Keratinocyte (primary cell): ENCODE measurements at regions not wholly inside any gene's neighbourhood (a gene's known extent, or its start where the extent isn't known, plus 50 kb on each side); places are given as distances from the start of the nearest gene placed in this dataset.

Experiments
- DNase-seq: peaks from one replicate; pipeline ENCODE4 v3.0.0-alpha.2; 2011; ENCODE audit warnings: low read depth, missing footprints, low spot score
- FAIRE-seq: peaks from 2 replicates; lab custom pipeline; 2011; peaks lifted over from hg19 to GRCh38; lab: Jason Lieb, UNC
- H2AFZ ChIP-seq: 2 replicates; pipeline ENCODE4 v1.6.0; 2012; ENCODE audit warnings: low read length, control low read depth, inconsistent platforms; ENCODE audit not compliant: control insufficient read depth
- H3K27ac ChIP-seq: 2 replicates; pipeline ENCODE4 v1.5.1; 2011; ENCODE audit warnings: low read length; ENCODE audit not compliant: control insufficient read depth, insufficient read depth
- H3K27me3 ChIP-seq: 3 replicates; pipeline ENCODE4 v1.6.0; 2011; ENCODE audit warnings: low read length; ENCODE audit not compliant: control insufficient read depth, insufficient read depth; ENCODE audit errors: extremely low read depth
- H3K36me3 ChIP-seq, 2 experiments: 2 replicates in 1 of 2; 3 replicates in 1 of 2; pipeline ENCODE4 v1.5.1; 2011; ENCODE audit warnings: low read length in 2 of 2, mild to moderate bottlenecking in 1 of 2; ENCODE audit not compliant: control insufficient read depth in 2 of 2, insufficient read depth in 2 of 2; ENCODE audit errors: extremely low read depth in 1 of 2
- H3K4me1 ChIP-seq: 3 replicates; pipeline ENCODE4 v1.5.1; 2011; ENCODE audit warnings: low read length; ENCODE audit not compliant: control insufficient read depth, insufficient read depth; ENCODE audit errors: extremely low read depth
- H3K4me2 ChIP-seq: 3 replicates; pipeline ENCODE4 v1.6.0; 2011; ENCODE audit warnings: low read depth, low read length; ENCODE audit not compliant: control insufficient read depth, insufficient read depth; ENCODE audit errors: extremely low read depth
- H3K4me3 ChIP-seq, 3 experiments: fragments of 200-600 bp in 1 of 3; sonication (generic) in 1 of 3; 2 replicates in 2 of 3; 3 replicates in 1 of 3; pipeline ENCODE4 v1.5.1; 2011 to 2016; ENCODE audit warnings: low read length in 3 of 3, mild to moderate bottlenecking in 3 of 3, control low read depth in 2 of 3, inconsistent platforms in 1 of 3, low read depth in 1 of 3, mixed read lengths in 1 of 3, mixed run types in 1 of 3, moderate library complexity in 1 of 3; ENCODE audit not compliant: control insufficient read depth in 2 of 3, insufficient read depth in 2 of 3; ENCODE audit errors: extremely low read depth in 1 of 3
- H3K79me2 ChIP-seq: 2 replicates; pipeline ENCODE4 v1.6.0; 2012; ENCODE audit warnings: low read length; ENCODE audit not compliant: control insufficient read depth, insufficient read depth
- H3K9ac ChIP-seq: 3 replicates; pipeline ENCODE4 v1.6.0; 2011; ENCODE audit warnings: low read length; ENCODE audit not compliant: control insufficient read depth, insufficient read depth; ENCODE audit errors: extremely low read depth
- H3K9me1 ChIP-seq: 3 replicates; pipeline ENCODE4 v1.6.0; 2011; ENCODE audit warnings: low read length; ENCODE audit not compliant: control insufficient read depth, insufficient read depth; ENCODE audit errors: extremely low read depth
- H3K9me3 ChIP-seq: 2 replicates; pipeline ENCODE4 v1.5.1; 2012; ENCODE audit warnings: low read depth, low read length; ENCODE audit not compliant: control insufficient read depth
- H4K20me1 ChIP-seq: 3 replicates; pipeline ENCODE4 v1.6.0; 2011; ENCODE audit warnings: low read length; ENCODE audit not compliant: control insufficient read depth, insufficient read depth; ENCODE audit errors: extremely low read depth
- CTCF ChIP-seq, 3 experiments: IDR thresholded peaks in 1 of 3; conservative IDR thresholded peaks in 1 of 3; optimal IDR thresholded peaks in 1 of 3; 2 replicates in 2 of 3; 3 replicates in 1 of 3; pipeline versions ENCODE3 to v1.5.1; 2011; ENCODE audit warnings: low read length in 3 of 3, mild to moderate bottlenecking in 3 of 3, moderate library complexity in 2 of 3, control low read depth in 1 of 3, inconsistent platforms in 1 of 3; ENCODE audit not compliant: insufficient read depth in 2 of 3; ENCODE audit errors: extremely low read depth in 1 of 3
- EZH2 ChIP-seq: IDR thresholded peaks from one replicate; pipeline ENCODE4 v1.6.1; 2012; ENCODE audit warnings: inconsistent platforms, mild to moderate bottlenecking, low read length, moderate library complexity
- dilution Hi-C: fragments of 300-500 bp; cut with MboI; formaldehyde crosslinking; loops from one replicate; pipeline ENCODE4 v1.7.0; 2020; ENCODE audit warnings: low sequenced_read_pairs; ENCODE audit not compliant: extremely low pct_ligation_motif_present

GRCh38 chr2:122590524-122590923 lies 835.1 kb downstream of the TSN start:
- Histone ChIP-seq H3K79me2 (no peaks in the 10 kb centered on the region), H3K4me2 (no peak overlapping the region), H3K9ac (no peak overlapping the region), H3K36me3 (no peaks in the 10 kb centered on the region), H3K9me1 (no peaks in the 10 kb centered on the region), H4K20me1 (no peaks in the 10 kb centered on the region), H3K27me3 (no peaks in the 10 kb centered on the region), H3K4me3 (no peak overlapping the region), H2AFZ (no peak overlapping the region), H3K9me3 (no peaks in the 10 kb centered on the region), H3K27ac (no peak overlapping the region), H3K4me1 (no peaks in the 10 kb centered on the region)
- TF ChIP-seq EZH2: no peak
- no peak for TF ChIP-seq CTCF (optimal IDR thresholded peaks at IDR 0.05 in 1 of 3, IDR thresholded peaks at IDR 0.05 in 1 of 3, conservative IDR thresholded peaks at IDR 0.05 in 1 of 3; ENCODE audit: extremely low read depth in 1 of 3, insufficient read depth in 2 of 3, low read length in 3 of 3)
- no peak for DNase-seq
- no peak for FAIRE-seq
- dilution Hi-C loops: no loop called here

GRCh38 chr2:122595065-122595464 lies 839.6 kb downstream of the TSN start:
- H3K27me3 ChIP-seq: no peaks in the 10 kb centered on the region
- no peak for DNase-seq
- no peak for FAIRE-seq
- H2AFZ ChIP-seq: no peak overlapping the region
- H3K9ac ChIP-seq: no peak overlapping the region
- no peak overlapping the region for H3K4me2 ChIP-seq
- H3K27ac ChIP-seq: no peak overlapping the region
- no peaks in the 10 kb centered on the region for H3K9me1 ChIP-seq
- H3K4me3 ChIP-seq: no peak overlapping the region
- dilution Hi-C loops: no loop called here
- no peaks in the 10 kb centered on the region for H3K36me3 ChIP-seq
- H3K9me3 ChIP-seq: no peaks in the 10 kb centered on the region
- no peak for TF ChIP-seq EZH2
- TF ChIP-seq CTCF (optimal IDR thresholded peaks at IDR 0.05 in 1 of 3, IDR thresholded peaks at IDR 0.05 in 1 of 3, conservative IDR thresholded peaks at IDR 0.05 in 1 of 3; ENCODE audit: extremely low read depth in 1 of 3, insufficient read depth in 2 of 3, low read length in 3 of 3): no peak
- no peaks in the 10 kb centered on the region for H3K4me1 ChIP-seq
- H3K79me2 ChIP-seq: no peaks in the 10 kb centered on the region
- H4K20me1 ChIP-seq: no peaks in the 10 kb centered on the region
